ENCODE measurements at regions not wholly inside any gene's neighbourhood (a gene's known extent, or its start where the extent isn't known, plus 50 kb on each side); places are given as distances from the start of the nearest gene placed in this dataset.
A peak's percentile ranks its signal among the peaks of the same experiment; 100 is the strongest.

DNA sequence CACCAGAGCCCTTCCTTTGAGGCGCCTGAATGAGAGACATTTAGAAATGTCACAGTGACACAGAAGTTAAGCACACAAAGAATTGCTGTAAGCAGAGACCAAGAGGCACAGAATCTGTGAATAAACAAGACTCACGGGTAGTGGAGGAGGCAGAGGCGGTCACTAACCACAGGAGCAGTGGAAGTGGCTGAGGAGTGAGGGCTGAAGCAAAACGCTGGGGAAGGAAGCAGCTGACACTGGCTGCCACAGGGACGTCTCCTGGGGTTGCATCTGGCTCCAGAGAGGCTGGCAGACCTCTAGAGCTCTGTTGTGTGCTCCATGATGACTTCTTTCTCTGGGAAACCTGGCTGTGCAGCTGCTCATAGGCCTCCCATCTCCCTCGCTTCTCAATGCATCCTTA is 65.0 kb upstream of the SLC2A12 start:
- no peak for ATAC-seq (replicated peaks)
- Mint-ChIP-seq H3K36me3 (ENCODE audit: insufficient read depth) (no peaks in the 10 kb centered on the region), H3K27ac (no peak overlapping the region), H3K9me3 (no peaks in the 10 kb centered on the region), H3K4me3 (no peak overlapping the region), H3K4me1 (ENCODE audit: low read depth in 2 of 2) (peaks cover 0 to 4% of the 10 kb centered on the region in 2 donors), H3K27me3 (peaks cover 17 to 23% of the 10 kb centered on the region in 2 donors)
- no peak for DNase-seq

DNA sequence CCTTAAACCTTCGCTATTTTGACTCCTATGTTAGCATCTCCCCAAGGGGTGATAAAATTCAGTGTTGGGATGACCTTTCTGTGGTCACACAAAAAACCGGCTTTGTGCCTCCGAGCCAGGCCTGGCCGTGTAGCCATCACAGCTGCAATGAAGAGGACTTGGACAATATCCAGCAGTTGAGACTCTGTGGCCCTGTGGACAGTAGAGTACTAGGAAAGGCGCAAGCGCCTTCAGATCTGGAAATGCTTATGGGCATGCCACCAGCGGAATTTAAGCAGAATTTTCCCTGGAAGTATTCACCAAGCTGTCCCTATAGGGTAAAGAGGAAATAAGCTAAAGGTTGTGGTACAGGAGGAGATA is 63.3 kb upstream of the SLC2A12 start:
- ATAC-seq (replicated peaks) (no peak), DNase-seq (no peak)
- Mint-ChIP-seq H3K4me3 (no peak overlapping the region), H3K9me3 (no peaks in the 10 kb centered on the region), H3K4me1 (ENCODE audit: low read depth in 2 of 2) (peaks cover 0 to 4% of the 10 kb centered on the region in 2 donors), H3K36me3 (ENCODE audit: insufficient read depth) (no peaks in the 10 kb centered on the region), H3K27ac (no peak overlapping the region), H3K27me3 (peaks cover 17 to 23% of the 10 kb centered on the region in 2 donors)

DNA sequence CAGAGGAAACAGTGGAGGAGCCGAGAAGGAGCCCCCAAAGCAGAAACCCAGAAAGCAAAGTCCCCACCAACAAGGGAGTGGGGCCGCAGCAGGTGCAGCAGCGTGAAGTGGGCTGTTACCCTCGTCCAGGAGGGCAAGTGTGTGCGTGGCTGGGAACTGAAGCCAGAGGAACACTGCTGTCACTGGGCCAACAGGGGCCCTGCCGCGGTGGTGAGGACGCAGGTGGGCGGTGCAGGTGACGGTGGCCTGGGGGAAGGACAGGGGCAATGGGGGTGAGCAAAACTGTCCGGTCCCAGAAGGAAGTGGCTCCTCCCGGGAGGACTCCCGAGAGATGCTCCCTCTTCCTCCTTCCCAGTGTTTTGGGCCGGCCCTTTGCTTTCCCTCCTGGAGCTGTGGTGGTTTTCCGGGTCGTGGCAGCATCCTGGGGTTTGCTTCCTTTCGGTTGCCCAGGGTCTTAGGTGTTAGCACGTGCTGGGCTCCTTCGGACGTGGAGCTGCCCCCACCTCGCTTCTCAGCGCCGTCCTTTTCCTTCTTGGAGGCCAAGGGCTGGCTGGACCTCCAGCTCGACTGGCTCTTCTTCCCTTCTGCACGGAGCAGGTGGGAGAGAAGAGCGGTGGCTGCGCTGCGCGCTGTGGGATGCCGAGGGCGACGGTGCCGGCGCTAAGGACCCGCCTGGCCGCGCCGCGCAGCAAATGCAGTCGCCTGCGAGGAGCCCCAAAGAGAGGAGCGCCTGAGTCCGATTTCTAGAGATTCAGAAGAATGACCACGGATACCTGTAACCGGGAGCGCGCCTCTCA is 62.7 kb upstream of the SLC2A12 start:
- H3K4me3 Mint-ChIP-seq, result no peak overlapping the region
- ATAC-seq (replicated peaks), result no peak

DNA sequence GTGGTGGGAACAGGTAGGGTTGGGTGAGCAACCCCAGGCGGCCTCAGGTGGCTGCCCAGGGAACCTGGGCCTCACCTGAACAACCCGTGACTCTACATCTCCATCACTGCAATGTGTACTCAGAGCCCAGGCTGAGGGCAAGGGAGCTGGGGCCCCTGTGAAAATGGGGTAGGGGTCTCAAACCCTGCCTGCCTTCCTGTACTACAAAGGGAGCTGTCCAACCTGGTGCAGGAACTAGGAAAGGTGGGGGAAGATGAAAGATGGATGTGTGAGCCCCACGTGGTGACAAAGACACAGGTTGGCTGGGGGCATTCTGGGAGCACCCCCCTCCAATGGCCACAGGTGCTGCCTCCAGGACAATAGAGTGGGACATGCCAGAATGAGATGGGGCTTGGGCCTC is 62.1 kb upstream of the SLC2A12 start:
- H3K4me3 Mint-ChIP-seq, result no peak overlapping the region
- no peaks in the 10 kb centered on the region for H3K36me3 Mint-ChIP-seq (ENCODE audit: insufficient read depth)
- no peaks in the 10 kb centered on the region for H3K9me3 Mint-ChIP-seq
- H3K27ac Mint-ChIP-seq, result no peak overlapping the region
- peaks cover 17 to 24% of the 10 kb centered on the region in 2 donors for H3K27me3 Mint-ChIP-seq
- DNase-seq (no peak), ATAC-seq (replicated peaks) (no peak)
- H3K4me1 Mint-ChIP-seq (ENCODE audit: low read depth in 2 of 2), result peaks cover 0 to 4% of the 10 kb centered on the region in 2 donors

More for the DNA sequence above, 62.7 kb upstream of the SLC2A12 start:
- DNase-seq, result no peak
- peaks cover 17 to 23% of the 10 kb centered on the region in 2 donors for H3K27me3 Mint-ChIP-seq
- no peaks in the 10 kb centered on the region for H3K36me3 Mint-ChIP-seq (ENCODE audit: insufficient read depth)
- no peaks in the 10 kb centered on the region for H3K9me3 Mint-ChIP-seq
- no peak overlapping the region for H3K27ac Mint-ChIP-seq
- H3K4me1 Mint-ChIP-seq (ENCODE audit: low read depth in 2 of 2), result peaks cover 0 to 4% of the 10 kb centered on the region in 2 donors

DNA sequence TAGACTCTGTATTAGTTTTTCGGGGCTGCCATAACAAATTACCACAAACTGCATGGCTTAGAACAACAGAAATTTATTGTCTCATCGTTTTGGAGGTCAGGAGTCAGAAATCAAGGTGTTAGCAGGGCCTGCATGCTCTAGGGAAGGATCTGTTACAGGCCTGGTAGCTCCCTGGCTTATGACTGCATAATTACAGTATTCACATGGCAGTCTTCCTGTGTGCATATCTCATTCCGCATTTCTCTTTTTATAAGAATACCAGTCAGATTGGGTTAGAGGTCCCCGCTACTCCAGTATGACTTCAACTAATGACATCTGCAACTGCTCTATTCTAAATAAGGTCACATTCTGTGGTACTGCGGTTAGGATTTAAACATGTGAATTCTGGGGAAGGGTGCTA is 59.3 kb upstream of the SLC2A12 start:
- no peak overlapping the region for H3K4me3 Mint-ChIP-seq
- no peaks in the 10 kb centered on the region for H3K9me3 Mint-ChIP-seq
- H3K27ac Mint-ChIP-seq, result no peak overlapping the region
- ATAC-seq (replicated peaks) (no peak), DNase-seq (no peak)
- peaks cover 0 to 4% of the 10 kb centered on the region in 2 donors for H3K4me1 Mint-ChIP-seq (ENCODE audit: low read depth in 2 of 2)
- H3K27me3 Mint-ChIP-seq, result peaks cover 17 to 29% of the 10 kb centered on the region in 2 donors
- no peaks in the 10 kb centered on the region for H3K36me3 Mint-ChIP-seq (ENCODE audit: insufficient read depth)

DNA sequence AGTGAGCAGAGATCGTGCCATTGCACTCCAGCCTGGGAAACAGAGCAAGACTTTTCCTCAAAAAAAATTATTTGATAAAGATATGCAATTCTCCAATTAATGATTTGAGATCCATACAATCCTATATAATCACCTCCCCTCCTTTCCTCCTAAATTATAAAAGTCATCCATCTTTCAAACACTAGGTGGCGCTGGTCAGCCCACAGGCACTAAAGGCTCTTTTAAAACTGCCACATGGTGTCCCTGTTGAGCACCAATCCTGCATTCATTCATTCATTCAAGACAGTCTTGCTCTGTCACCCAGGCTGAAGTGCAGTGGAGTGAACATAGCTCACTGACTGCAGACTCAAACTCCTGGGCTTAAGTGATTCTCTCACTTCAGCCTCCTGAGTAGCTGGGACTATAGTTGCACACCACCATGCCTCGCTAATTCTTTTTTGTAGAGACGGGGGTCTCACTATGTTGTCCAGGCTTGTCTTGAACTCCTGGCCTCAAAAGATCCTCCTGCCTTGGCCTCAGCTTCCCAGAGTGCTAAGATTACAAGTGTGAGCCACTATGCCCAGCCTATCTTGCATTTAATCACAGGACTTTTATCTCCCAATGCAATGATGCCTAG is 58.7 kb upstream of the SLC2A12 start:
- Mint-ChIP-seq H3K36me3 (ENCODE audit: insufficient read depth) (no peaks in the 10 kb centered on the region), H3K27me3 (peaks cover 17 to 29% of the 10 kb centered on the region in 2 donors), H3K9me3 (no peaks in the 10 kb centered on the region), H3K4me1 (ENCODE audit: low read depth in 2 of 2) (peaks cover 0 to 4% of the 10 kb centered on the region in 2 donors), H3K4me3 (no peak overlapping the region), H3K27ac (no peak overlapping the region)
- peak; percentile 47 to 58 (median 52) for DNase-seq
- ATAC-seq (replicated peaks), result peak; percentile 78

DNA sequence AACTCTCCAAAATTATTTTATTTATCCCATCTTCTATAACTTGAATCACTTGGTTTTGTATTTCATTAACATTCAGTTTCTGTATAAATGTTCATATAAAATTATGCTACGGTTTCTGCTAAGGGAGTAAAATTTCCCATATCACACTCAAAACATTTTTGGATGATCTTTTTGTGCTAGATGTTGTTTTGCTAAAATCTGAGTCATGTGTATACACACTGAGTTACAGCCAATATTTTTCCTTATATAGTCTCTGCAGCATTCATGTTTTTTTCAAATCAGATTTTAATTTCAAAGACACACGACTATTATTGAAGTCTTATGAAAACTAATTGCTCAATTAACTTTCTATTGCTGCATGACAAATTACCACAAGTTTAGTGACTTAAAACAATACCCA is 54.3 kb upstream of the SLC2A12 start:
- ATAC-seq (replicated peaks), result no peak
- peaks cover 5 to 27% of the 10 kb centered on the region in 2 donors for H3K27me3 Mint-ChIP-seq
- H3K27ac Mint-ChIP-seq, result no peak overlapping the region
- DNase-seq, result no peak
- H3K4me1 Mint-ChIP-seq (ENCODE audit: low read depth in 2 of 2), result no peaks in the 10 kb centered on the region
- H3K9me3 Mint-ChIP-seq, result no peaks in the 10 kb centered on the region
- H3K4me3 Mint-ChIP-seq, result no peak overlapping the region
- no peaks in the 10 kb centered on the region for H3K36me3 Mint-ChIP-seq (ENCODE audit: insufficient read depth)

DNA sequence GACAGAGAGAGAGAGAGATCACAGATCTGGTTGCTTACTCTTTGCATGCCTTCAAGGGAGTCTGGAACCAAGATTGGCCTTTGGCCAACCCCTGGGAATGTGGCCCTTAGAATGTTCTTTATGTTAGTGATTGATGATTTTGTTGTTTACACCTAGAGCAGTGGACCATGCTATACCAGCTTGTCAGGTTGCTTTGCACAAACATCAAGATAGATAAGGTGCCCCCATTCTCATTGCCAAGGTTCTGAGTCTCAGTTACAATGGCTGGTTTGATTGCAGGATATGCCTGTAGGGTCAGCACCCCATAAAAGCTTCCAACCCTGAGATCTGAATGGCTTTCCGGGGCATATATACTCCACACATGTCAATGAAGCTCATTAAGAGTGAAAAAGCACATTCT is 53.5 kb upstream of the SLC2A12 start:
- Mint-ChIP-seq H3K27ac (no peak overlapping the region), H3K9me3 (peaks cover 0 to 3% of the 10 kb centered on the region in 2 donors), H3K36me3 (ENCODE audit: insufficient read depth) (no peaks in the 10 kb centered on the region), H3K27me3 (peaks cover 11 to 35% of the 10 kb centered on the region in 2 donors), H3K4me1 (ENCODE audit: low read depth in 2 of 2) (no peaks in the 10 kb centered on the region), H3K4me3 (no peak overlapping the region)
- ATAC-seq (replicated peaks), result no peak
- no peak for DNase-seq

DNA sequence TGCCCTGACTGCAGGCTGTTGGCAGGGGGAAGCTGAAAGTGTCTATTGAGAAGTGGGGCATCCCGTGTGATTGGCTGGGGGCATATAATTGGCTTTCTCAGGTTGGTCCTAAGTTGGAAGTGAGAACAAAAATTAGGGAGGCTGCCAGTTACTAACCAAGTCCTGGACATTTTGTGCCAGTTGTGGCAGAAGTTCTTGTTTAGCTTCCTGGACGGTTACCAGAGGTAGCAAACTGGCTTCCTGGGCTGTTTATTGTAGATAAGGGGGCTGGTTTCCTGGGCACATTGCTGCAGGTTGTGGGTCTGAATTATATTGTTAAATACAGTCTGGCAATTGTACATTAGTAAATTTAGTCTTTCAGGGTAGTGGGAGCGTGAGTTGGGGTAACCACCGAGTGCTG is 50.6 kb upstream of the SLC2A12 start:
- Mint-ChIP-seq H3K27ac (no peak overlapping the region), H3K36me3 (ENCODE audit: insufficient read depth) (no peaks in the 10 kb centered on the region), H3K4me3 (no peak overlapping the region), H3K27me3 (peaks cover 23 to 46% of the 10 kb centered on the region in 2 donors), H3K9me3 (peaks cover 0 to 3% of the 10 kb centered on the region in 2 donors), H3K4me1 (ENCODE audit: low read depth in 2 of 2) (no peaks in the 10 kb centered on the region)
- no peak for ATAC-seq (replicated peaks)
- DNase-seq, result no peak
